ENCODE measurements at regions not wholly inside any gene's neighbourhood (a gene's known extent, or its start where the extent isn't known, plus 50 kb on each side); places are given as distances from the start of the nearest gene placed in this dataset.

- TF ChIP-seq, protein P1, sequence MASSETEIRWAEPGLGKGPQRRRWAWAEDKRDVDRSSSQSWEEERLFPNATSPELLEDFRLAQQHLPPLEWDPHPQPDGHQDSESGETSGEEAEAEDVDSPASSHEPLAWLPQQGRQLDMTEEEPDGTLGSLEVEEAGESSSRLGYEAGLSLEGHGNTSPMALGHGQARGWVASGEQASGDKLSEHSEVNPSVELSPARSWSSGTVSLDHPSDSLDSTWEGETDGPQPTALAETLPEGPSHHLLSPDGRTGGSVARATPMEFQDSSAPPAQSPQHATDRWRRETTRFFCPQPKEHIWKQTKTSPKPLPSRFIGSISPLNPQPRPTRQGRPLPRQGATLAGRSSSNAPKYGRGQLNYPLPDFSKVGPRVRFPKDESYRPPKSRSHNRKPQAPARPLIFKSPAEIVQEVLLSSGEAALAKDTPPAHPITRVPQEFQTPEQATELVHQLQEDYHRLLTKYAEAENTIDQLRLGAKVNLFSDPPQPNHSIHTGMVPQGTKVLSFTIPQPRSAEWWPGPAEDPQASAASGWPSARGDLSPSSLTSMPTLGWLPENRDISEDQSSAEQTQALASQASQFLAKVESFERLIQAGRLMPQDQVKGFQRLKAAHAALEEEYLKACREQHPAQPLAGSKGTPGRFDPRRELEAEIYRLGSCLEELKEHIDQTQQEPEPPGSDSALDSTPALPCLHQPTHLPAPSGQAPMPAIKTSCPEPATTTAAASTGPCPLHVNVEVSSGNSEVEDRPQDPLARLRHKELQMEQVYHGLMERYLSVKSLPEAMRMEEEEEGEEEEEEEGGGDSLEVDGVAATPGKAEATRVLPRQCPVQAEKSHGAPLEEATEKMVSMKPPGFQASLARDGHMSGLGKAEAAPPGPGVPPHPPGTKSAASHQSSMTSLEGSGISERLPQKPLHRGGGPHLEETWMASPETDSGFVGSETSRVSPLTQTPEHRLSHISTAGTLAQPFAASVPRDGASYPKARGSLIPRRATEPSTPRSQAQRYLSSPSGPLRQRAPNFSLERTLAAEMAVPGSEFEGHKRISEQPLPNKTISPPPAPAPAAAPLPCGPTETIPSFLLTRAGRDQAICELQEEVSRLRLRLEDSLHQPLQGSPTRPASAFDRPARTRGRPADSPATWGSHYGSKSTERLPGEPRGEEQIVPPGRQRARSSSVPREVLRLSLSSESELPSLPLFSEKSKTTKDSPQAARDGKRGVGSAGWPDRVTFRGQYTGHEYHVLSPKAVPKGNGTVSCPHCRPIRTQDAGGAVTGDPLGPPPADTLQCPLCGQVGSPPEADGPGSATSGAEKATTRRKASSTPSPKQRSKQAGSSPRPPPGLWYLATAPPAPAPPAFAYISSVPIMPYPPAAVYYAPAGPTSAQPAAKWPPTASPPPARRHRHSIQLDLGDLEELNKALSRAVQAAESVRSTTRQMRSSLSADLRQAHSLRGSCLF (CRISPR knock-in tag; IDR thresholded peaks at IDR 0.05; ENCODE audit: borderline replicate concordance), result no peak
- TF ChIP-seq ZNF138 (CRISPR knock-in tag; IDR thresholded peaks at IDR 0.05; ENCODE audit: low read depth) (no peak), ZBTB26 (CRISPR knock-in tag; IDR thresholded peaks at IDR 0.05; ENCODE audit: borderline replicate concordance) (peak; percentile 76), ZNF547 (CRISPR knock-in tag; IDR thresholded peaks at IDR 0.05) (peak; percentile 85; the same call in 1 of the 2 replicates), MED1 (CRISPR knock-in tag; IDR thresholded peaks at IDR 0.05) (no peak), ZNF792 (CRISPR knock-in tag; IDR thresholded peaks at IDR 0.05) (no peak), ZNF776 (CRISPR knock-in tag; IDR thresholded peaks at IDR 0.05) (no peak), PHF8 (CRISPR knock-in tag; IDR thresholded peaks at IDR 0.05) (no peak), ZNF782 (CRISPR knock-in tag; IDR thresholded peaks at IDR 0.05; ENCODE audit: borderline replicate concordance) (0 out of 2 replicates have a peak, but pooled peaks have one; percentile 54), ZNF24 (IDR thresholded peaks at IDR 0.05) (no peak), NAIF1 (CRISPR knock-in tag; IDR thresholded peaks at IDR 0.05; ENCODE audit: borderline replicate concordance) (no peak), GABPA (IDR thresholded peaks at IDR 0.05; ENCODE audit: low read depth, low read length) (no peak), GABPA (CRISPR knock-in tag; IDR thresholded peaks at IDR 0.05; ENCODE audit: low read depth) (no peak)
- TF ChIP-seq, protein P2, sequence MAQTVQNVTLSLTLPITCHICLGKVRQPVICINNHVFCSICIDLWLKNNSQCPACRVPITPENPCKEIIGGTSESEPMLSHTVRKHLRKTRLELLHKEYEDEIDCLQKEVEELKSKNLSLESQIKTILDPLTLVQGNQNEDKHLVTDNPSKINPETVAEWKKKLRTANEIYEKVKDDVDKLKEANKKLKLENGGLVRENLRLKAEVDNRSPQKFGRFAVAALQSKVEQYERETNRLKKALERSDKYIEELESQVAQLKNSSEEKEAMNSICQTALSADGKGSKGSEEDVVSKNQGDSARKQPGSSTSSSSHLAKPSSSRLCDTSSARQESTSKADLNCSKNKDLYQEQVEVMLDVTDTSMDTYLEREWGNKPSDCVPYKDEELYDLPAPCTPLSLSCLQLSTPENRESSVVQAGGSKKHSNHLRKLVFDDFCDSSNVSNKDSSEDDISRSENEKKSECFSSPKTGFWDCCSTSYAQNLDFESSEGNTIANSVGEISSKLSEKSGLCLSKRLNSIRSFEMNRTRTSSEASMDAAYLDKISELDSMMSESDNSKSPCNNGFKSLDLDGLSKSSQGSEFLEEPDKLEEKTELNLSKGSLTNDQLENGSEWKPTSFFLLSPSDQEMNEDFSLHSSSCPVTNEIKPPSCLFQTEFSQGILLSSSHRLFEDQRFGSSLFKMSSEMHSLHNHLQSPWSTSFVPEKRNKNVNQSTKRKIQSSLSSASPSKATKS (CRISPR knock-in tag; IDR thresholded peaks at IDR 0.05), result no peak
- TF ChIP-seq, protein P3, sequence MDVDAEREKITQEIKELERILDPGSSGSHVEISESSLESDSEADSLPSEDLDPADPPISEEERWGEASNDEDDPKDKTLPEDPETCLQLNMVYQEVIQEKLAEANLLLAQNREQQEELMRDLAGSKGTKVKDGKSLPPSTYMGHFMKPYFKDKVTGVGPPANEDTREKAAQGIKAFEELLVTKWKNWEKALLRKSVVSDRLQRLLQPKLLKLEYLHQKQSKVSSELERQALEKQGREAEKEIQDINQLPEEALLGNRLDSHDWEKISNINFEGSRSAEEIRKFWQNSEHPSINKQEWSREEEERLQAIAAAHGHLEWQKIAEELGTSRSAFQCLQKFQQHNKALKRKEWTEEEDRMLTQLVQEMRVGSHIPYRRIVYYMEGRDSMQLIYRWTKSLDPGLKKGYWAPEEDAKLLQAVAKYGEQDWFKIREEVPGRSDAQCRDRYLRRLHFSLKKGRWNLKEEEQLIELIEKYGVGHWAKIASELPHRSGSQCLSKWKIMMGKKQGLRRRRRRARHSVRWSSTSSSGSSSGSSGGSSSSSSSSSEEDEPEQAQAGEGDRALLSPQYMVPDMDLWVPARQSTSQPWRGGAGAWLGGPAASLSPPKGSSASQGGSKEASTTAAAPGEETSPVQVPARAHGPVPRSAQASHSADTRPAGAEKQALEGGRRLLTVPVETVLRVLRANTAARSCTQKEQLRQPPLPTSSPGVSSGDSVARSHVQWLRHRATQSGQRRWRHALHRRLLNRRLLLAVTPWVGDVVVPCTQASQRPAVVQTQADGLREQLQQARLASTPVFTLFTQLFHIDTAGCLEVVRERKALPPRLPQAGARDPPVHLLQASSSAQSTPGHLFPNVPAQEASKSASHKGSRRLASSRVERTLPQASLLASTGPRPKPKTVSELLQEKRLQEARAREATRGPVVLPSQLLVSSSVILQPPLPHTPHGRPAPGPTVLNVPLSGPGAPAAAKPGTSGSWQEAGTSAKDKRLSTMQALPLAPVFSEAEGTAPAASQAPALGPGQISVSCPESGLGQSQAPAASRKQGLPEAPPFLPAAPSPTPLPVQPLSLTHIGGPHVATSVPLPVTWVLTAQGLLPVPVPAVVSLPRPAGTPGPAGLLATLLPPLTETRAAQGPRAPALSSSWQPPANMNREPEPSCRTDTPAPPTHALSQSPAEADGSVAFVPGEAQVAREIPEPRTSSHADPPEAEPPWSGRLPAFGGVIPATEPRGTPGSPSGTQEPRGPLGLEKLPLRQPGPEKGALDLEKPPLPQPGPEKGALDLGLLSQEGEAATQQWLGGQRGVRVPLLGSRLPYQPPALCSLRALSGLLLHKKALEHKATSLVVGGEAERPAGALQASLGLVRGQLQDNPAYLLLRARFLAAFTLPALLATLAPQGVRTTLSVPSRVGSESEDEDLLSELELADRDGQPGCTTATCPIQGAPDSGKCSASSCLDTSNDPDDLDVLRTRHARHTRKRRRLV (CRISPR knock-in tag; IDR thresholded peaks at IDR 0.05), result no peak
Observed at GRCh38 chr16:85396879-85397871, 215.9 kb upstream of the GSE1 start (continued).
